Activated CD8-positive, alpha-beta T cell treated with anti-CD3 and anti-CD28 coated beads for 36 hours (primary cell): ENCODE measurements at regions not wholly inside any gene's neighbourhood (a gene's known extent, or its start where the extent isn't known, plus 50 kb on each side); places are given as distances from the start of the nearest gene placed in this dataset.

Experiments
- ATAC-seq: fragments of 200-7000 bp; cut with Tn5 transposase; one replicate; pipeline ENCODE4 v1.10.0; 2021; ENCODE audit warnings: mild to moderate bottlenecking, moderate library complexity
- CTCF ChIA-PET: fragments of 350-600 bp; sonication (Branson Sonifier 250); formaldehyde crosslinking; loops from one replicate; lab custom pipeline; 2021; ENCODE audit warnings: antibody characterized with exemption; lab: Charles Lee
- POLR2A ChIA-PET: fragments of 350-600 bp; sonication (Branson Sonifier 250); formaldehyde crosslinking; loops from one replicate; lab custom pipeline; 2021; ENCODE audit warnings: antibody characterized with exemption; lab: Charles Lee
- DNase-seq: peaks from one replicate; pipeline ENCODE4 v3.0.0-alpha.2; 2020
- H3K27ac Mint-ChIP-seq: one replicate; pipeline ENCODE4 v1.8.0; 2021; ENCODE audit warnings: mild to moderate bottlenecking, mixed read lengths
- H3K27me3 Mint-ChIP-seq: one replicate; pipeline ENCODE4 v1.8.0; 2021; ENCODE audit warnings: mixed read lengths
- H3K36me3 Mint-ChIP-seq: one replicate; pipeline ENCODE4 v1.8.0; 2021; ENCODE audit warnings: low read depth, mixed read lengths
- H3K4me1 Mint-ChIP-seq: one replicate; pipeline ENCODE4 v1.8.0; 2021; ENCODE audit warnings: low read depth, mixed read lengths
- H3K4me3 Mint-ChIP-seq: one replicate; pipeline ENCODE4 v1.8.0; 2021; ENCODE audit warnings: mild to moderate bottlenecking, moderate library complexity, mixed read lengths
- H3K9me3 Mint-ChIP-seq: one replicate; pipeline ENCODE4 v1.8.0; 2021; ENCODE audit warnings: mixed read lengths
- intact Hi-C: fragments of 100-400 bp; cut with micrococcal nuclease; formaldehyde crosslinking; loops from one replicate; pipeline ENCODE4 v1.10.0; 2022
- TF ChIP-seq, protein P1 (sequence below): fragments of 200-600 bp; IDR thresholded peaks from one replicate; pipeline ENCODE4 v1.8.0; 2022; ENCODE audit warnings: antibody characterized with exemption, mild to moderate bottlenecking

DNA sequence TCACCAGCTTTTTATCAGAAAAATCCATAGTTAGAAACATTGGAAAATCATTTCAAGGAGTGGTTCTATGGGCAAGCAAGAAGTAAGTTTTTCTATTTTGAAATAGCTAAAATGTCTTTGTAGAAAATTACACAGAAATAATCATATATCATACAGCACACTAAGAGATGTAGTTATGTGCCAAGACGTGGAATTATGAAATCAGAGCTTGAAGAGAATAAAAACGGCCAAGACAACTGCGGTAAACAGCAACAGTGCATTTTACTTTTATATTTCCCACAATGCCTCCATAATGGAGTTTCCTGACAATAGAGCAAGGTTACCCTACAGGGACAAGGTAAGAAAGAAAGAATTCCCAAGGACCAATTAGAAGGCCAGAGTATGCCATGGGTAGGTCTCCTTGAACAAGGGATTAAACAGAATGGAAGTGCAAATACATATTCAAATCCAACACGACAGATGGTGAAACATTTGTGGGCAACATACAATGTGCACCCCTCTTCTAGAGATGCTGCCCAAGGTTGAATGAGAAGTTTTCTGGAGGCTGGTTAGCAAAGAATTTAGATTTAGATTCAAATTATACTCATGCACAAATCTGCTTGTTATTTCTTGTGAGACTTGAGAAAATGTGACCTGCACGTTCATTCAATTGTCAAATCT is 76.1 kb upstream of the BTG1 start:
- Mint-ChIP-seq H3K4me1 (peaks cover 24% of the 10 kb centered on the region), H3K4me3 (no peak overlapping the region), H3K9me3 (peaks cover 2% of the 10 kb centered on the region), H3K36me3 (peaks cover 2% of the 10 kb centered on the region), H3K27ac (no peak overlapping the region), H3K27me3 (no peaks in the 10 kb centered on the region)
- intact Hi-C loops: no loop called here
- ChIA-PET POLR2A (no interaction called here), CTCF (interaction anchor here (0.7 to 1.1 kb wide), 2 partner anchors 10 to 34 kb away, joined by 3 to 4 read pairs; no protein-coding TSS in a partner anchor)
- TF ChIP-seq, protein P1, sequence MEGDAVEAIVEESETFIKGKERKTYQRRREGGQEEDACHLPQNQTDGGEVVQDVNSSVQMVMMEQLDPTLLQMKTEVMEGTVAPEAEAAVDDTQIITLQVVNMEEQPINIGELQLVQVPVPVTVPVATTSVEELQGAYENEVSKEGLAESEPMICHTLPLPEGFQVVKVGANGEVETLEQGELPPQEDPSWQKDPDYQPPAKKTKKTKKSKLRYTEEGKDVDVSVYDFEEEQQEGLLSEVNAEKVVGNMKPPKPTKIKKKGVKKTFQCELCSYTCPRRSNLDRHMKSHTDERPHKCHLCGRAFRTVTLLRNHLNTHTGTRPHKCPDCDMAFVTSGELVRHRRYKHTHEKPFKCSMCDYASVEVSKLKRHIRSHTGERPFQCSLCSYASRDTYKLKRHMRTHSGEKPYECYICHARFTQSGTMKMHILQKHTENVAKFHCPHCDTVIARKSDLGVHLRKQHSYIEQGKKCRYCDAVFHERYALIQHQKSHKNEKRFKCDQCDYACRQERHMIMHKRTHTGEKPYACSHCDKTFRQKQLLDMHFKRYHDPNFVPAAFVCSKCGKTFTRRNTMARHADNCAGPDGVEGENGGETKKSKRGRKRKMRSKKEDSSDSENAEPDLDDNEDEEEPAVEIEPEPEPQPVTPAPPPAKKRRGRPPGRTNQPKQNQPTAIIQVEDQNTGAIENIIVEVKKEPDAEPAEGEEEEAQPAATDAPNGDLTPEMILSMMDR: no peak
- no peak for ATAC-seq
- no peak for DNase-seq

DNA sequence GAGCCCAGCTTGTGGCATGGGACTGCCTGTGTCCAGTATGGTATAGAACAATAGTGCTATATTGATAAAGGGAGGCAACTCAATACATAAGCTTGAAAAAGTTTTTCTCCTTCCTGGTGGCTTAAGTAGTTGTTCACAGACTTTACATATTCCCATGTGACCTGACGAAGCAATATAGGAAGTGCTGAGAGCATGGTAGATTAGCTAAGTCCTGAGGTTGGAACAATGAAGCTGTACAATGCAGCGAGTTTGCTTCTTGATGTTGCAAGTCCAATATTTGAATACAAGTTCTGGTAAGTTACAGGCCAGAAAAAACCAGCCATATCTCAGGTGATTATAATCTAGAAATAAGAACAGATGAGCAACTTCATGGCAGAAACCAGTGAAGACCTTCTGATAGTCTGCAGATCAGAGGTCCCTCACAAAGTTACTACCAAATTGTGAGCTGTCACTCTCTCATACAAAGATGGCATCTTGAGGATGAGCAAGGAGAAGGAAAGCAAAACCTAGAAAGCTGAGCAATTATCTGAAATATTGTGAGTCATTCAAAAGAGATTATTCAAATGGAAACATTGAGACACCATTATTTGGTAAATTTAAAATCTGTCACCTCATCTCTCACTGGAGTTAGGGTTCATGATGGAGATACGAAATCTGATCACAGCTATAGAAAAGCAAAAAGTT is 72.9 kb upstream of the BTG1 start:
- ATAC-seq (peak; percentile 91), DNase-seq (no peak)
- no peak overlapping the region for H3K4me3 Mint-ChIP-seq
- H3K9me3 Mint-ChIP-seq: peaks cover 9% of the 10 kb centered on the region
- intact Hi-C loops: no loop called here
- no peaks in the 10 kb centered on the region for H3K27me3 Mint-ChIP-seq
- TF ChIP-seq, protein P1: no peak
- peaks cover 4% of the 10 kb centered on the region for H3K36me3 Mint-ChIP-seq
- H3K4me1 Mint-ChIP-seq: peaks cover 28% of the 10 kb centered on the region
- POLR2A ChIA-PET: interaction anchor here (0.9 to 1.7 kb wide), 3 partner anchors 65 to 185 kb away, joined by 3 to 10 read pairs (median 4); partner anchors contain the start of gene BTG1
- CTCF ChIA-PET: interaction anchor here (0.7 to 2.3 kb wide), 6 partner anchors 9 to 407 kb away, joined by 3 to 10 read pairs (median 3); no protein-coding TSS in a partner anchor
- peak overlapping the region; percentile 77 for H3K27ac Mint-ChIP-seq

DNA sequence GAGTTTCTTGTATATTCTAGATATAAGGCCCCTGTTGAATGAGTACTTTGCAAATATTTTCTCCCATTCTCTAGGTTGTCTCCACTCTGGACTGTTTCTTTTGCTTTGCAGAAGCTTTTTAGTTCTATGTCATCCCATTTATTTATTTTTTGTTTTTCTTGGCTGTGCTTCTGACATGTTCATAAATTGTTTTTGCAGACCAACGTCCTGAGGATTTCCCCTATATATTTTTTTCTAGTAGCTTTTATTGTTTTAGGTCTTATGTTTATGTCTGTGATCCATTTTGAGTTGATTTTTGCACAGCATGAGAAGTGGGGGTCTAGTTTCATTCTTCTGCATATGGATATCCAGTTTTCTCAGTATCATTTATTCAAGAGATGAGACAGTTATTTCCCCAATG is 70.4 kb upstream of the BTG1 start:
- Mint-ChIP-seq H3K4me3 (no peak overlapping the region), H3K4me1 (peaks cover 33% of the 10 kb centered on the region), H3K27me3 (no peaks in the 10 kb centered on the region), H3K36me3 (peaks cover 8% of the 10 kb centered on the region), H3K9me3 (peaks cover 15% of the 10 kb centered on the region), H3K27ac (no peak overlapping the region)
- no peak for ATAC-seq
- intact Hi-C loops: no loop called here
- POLR2A ChIA-PET: no interaction called here
- CTCF ChIA-PET: no interaction called here
- DNase-seq: no peak
- TF ChIP-seq, protein P1: no peak

DNA sequence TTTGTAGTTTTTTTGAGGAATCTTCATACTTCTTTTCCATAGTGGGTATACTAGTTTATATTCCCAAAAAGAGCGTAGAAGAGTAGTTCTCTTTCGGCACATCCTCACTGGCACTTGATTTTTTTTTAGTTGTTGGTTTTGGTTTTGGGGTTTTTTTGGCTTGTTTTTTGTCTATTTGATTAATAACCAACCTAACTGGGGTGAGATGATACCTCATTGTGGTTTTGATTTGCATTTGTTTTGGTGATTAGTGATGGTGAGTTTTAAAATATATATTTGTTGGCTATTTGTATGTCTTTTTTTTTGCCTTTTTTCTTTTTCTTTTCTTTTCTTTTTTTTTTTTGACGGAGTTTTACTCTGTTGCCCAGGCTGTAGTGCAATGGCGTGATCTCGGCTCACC is 69.7 kb upstream of the BTG1 start:
- intact Hi-C loops: no loop called here
- POLR2A ChIA-PET: interaction anchor here (1.1 kb wide), 1 partner anchor 70 kb away, joined by 3 read pairs; the partner anchor contains the start of gene BTG1
- TF ChIP-seq, protein P1: no peak
- ATAC-seq: no peak
- Mint-ChIP-seq H3K36me3 (peaks cover 8% of the 10 kb centered on the region), H3K9me3 (peaks cover 15% of the 10 kb centered on the region), H3K4me1 (peaks cover 36% of the 10 kb centered on the region), H3K27me3 (no peaks in the 10 kb centered on the region), H3K27ac (no peak overlapping the region), H3K4me3 (no peak overlapping the region)
- CTCF ChIA-PET: no interaction called here
- DNase-seq: no peak

DNA sequence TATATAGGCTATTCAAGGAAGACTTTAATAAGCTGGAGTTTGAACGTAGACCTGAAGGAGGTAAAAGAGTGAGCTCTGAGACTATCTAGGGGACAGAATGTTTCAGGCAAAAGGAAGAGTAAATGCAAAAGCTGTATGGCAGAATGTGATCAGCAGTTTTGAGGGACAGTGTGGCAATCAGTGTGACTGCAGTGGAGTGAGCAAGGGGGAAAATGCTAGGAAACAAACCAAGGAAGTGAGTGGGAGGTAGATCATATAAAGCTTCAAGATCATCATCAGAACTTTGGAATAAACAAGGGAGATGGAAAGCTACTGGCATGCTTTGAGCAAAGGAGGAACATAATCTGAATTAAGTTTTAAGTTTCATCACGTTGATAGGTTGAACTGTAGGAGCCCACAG is 67.5 kb upstream of the BTG1 start:
- Mint-ChIP-seq H3K4me3 (no peak overlapping the region), H3K27me3 (no peaks in the 10 kb centered on the region), H3K9me3 (peaks cover 16% of the 10 kb centered on the region), H3K4me1 (peaks cover 42% of the 10 kb centered on the region), H3K36me3 (peaks cover 17% of the 10 kb centered on the region), H3K27ac (no peak overlapping the region)
- no peak for DNase-seq
- TF ChIP-seq, protein P1: no peak
- intact Hi-C loops: no loop called here
- CTCF ChIA-PET: interaction anchor here (0.8 to 1.5 kb wide), 3 partner anchors 11 to 831 kb away, joined by 3 to 6 read pairs (median 5); no protein-coding TSS in a partner anchor
- POLR2A ChIA-PET: interaction anchor here (0.6 to 1.3 kb wide), 3 partner anchors 10 to 228 kb away, joined by 3 to 5 read pairs (median 5); partner anchors contain the start of gene BTG1
- no peak for ATAC-seq
